Liver (tissue), 8 donors: ENCODE measurements at regions not wholly inside any gene's neighbourhood (a gene's known extent, or its start where the extent isn't known, plus 50 kb on each side); places are given as distances from the start of the nearest gene placed in this dataset.

ENCODE experiments used
- DNase-seq: peaks from one replicate; pipeline ENCODE4 v3.0.0-alpha.2; 2017; ENCODE audit warnings: low spot score
- H3K27ac ChIP-seq, 2 donors: one replicate each; pipeline ENCODE4 v1.7.0; 2013; ENCODE audit warnings: inconsistent platforms in 2 of 2, low read length in 2 of 2, control low read depth in 1 of 2, low read depth in 1 of 2, mild to moderate bottlenecking in 1 of 2
- H3K27me3 ChIP-seq, 4 donors: one replicate each; pipeline versions ENCODE4 v1.6.1 to v1.7.0; 2013; ENCODE audit warnings: low read length in 3 of 4, inconsistent platforms in 1 of 4, mild to moderate bottlenecking in 1 of 4, moderate library complexity in 1 of 4; ENCODE audit not compliant: control insufficient read depth in 4 of 4, insufficient read depth in 4 of 4
- H3K36me3 ChIP-seq, 4 donors: one replicate each; pipeline versions ENCODE4 v1.6.1 to v1.7.0; 2013; ENCODE audit warnings: low read length in 3 of 4, mild to moderate bottlenecking in 3 of 4, low read depth in 1 of 4, moderate library complexity in 1 of 4; ENCODE audit not compliant: control insufficient read depth in 4 of 4, insufficient read depth in 3 of 4
- H3K4me1 ChIP-seq, 4 donors: one replicate each; pipeline versions ENCODE4 v1.6.1 to v1.7.0; 2013; ENCODE audit warnings: low read length in 3 of 4, mild to moderate bottlenecking in 3 of 4, moderate library complexity in 1 of 4; ENCODE audit not compliant: control insufficient read depth in 4 of 4, insufficient read depth in 4 of 4
- H3K4me3 ChIP-seq, 3 donors: one replicate each; pipeline versions ENCODE4 v1.6.1 to v1.7.0; 2013; ENCODE audit warnings: low read length in 3 of 3, control low read depth in 1 of 3, low read depth in 1 of 3, mild to moderate bottlenecking in 1 of 3
- H3K9ac ChIP-seq, 2 donors: one replicate each; pipeline ENCODE4 v1.7.0; 2013; ENCODE audit warnings: low read length in 2 of 2, mild to moderate bottlenecking in 2 of 2, moderate library complexity in 2 of 2, control low read depth in 1 of 2, low read depth in 1 of 2
- H3K9me3 ChIP-seq, 4 donors: one replicate each; pipeline versions ENCODE4 v1.6.1 to v1.7.0; 2013; ENCODE audit warnings: low read length in 3 of 4; ENCODE audit not compliant: control insufficient read depth in 4 of 4
- ATF3 ChIP-seq: IDR thresholded peaks from 2 replicates; pipeline ENCODE4 v1.6.1; 2016; ENCODE audit warnings: antibody characterized with exemption
- CTCF ChIP-seq: fragments of 150-350 bp; IDR thresholded peaks from 2 replicates; pipeline ENCODE4 v1.5.1; 2017; ENCODE audit warnings: improper control_type of control experiment, low read depth, low read length; ENCODE audit not compliant: missing input control
- EGR1 ChIP-seq, 2 donors: IDR thresholded peaks; 2 replicates each; pipeline ENCODE4 v1.6.1; 2016 to 2018; ENCODE audit warnings: antibody characterized with exemption in 2 of 2, low read depth in 2 of 2
- FOXA2 ChIP-seq: IDR thresholded peaks from 2 replicates; pipeline ENCODE4 v1.6.1; 2016; ENCODE audit warnings: antibody characterized with exemption
- GABPA ChIP-seq, 2 donors: IDR thresholded peaks in 1 of 2; conservative IDR thresholded peaks in 1 of 2; 2 replicates each; pipeline ENCODE4 v1.6.1; 2016; ENCODE audit warnings: antibody characterized with exemption in 2 of 2, mild to moderate bottlenecking in 1 of 2, moderate library complexity in 1 of 2
- HNF4A ChIP-seq, 2 donors: conservative IDR thresholded peaks; 2 replicates each; pipeline ENCODE4 v1.6.1; 2016; ENCODE audit warnings: antibody characterized with exemption in 2 of 2, mild to moderate bottlenecking in 2 of 2
- HNF4G ChIP-seq: IDR thresholded peaks from 2 replicates; pipeline ENCODE4 v1.6.1; 2016; ENCODE audit warnings: antibody characterized with exemption
- JUND ChIP-seq, 2 donors: IDR thresholded peaks; 2 replicates each; pipeline ENCODE4 v1.6.1; 2016; ENCODE audit warnings: antibody characterized with exemption in 2 of 2
- NR2F2 ChIP-seq: IDR thresholded peaks from 2 replicates; pipeline ENCODE4 v1.6.1; 2016; ENCODE audit warnings: antibody characterized with exemption
- RAD21 ChIP-seq, 2 donors: IDR thresholded peaks; 2 replicates each; pipeline ENCODE4 v1.6.1; 2016; ENCODE audit warnings: antibody characterized with exemption in 2 of 2, mild to moderate bottlenecking in 2 of 2
- REST ChIP-seq: IDR thresholded peaks from 2 replicates; pipeline ENCODE4 v1.6.1; 2016; ENCODE audit warnings: antibody characterized with exemption, mild to moderate bottlenecking
- RXRA ChIP-seq, 2 donors: IDR thresholded peaks; 2 replicates each; pipeline ENCODE4 v1.6.1; 2017 to 2018; ENCODE audit warnings: antibody characterized with exemption in 2 of 2, mild to moderate bottlenecking in 1 of 2
- SP1 ChIP-seq: IDR thresholded peaks from 2 replicates; pipeline ENCODE4 v1.6.1; 2018; ENCODE audit warnings: antibody characterized with exemption, mild to moderate bottlenecking
- TAF1 ChIP-seq: conservative IDR thresholded peaks from 2 replicates; pipeline ENCODE4 v1.6.1; 2016; ENCODE audit warnings: antibody characterized with exemption, mild to moderate bottlenecking
- YY1 ChIP-seq: IDR thresholded peaks from 2 replicates; pipeline ENCODE4 v1.6.1; 2016; ENCODE audit warnings: antibody characterized with exemption, mild to moderate bottlenecking
- ZBTB33 ChIP-seq: IDR thresholded peaks from 2 replicates; pipeline ENCODE4 v1.6.1; 2016; ENCODE audit warnings: antibody characterized with exemption
- WGBS: extraction: QIAGEN DNeasy Blood & Tissue Kit; methylation state at CpG from one replicate; pipeline ENCODE4 v1.1.7; 2013; 5-methylcytosine and 5-hydroxymethylcytosine counted together
- TF ChIP-seq, protein P1 (sequence below): IDR thresholded peaks from 2 replicates; pipeline ENCODE4 v1.6.1; 2016; ENCODE audit warnings: antibody characterized with exemption
- donor health status: healthy.
- donor health status: healthy.
- donor health status: healthy.
- donor health status: healthy.
- donor health status: healthy.

- Histone ChIP-seq H3K4me1 (no peaks in the 10 kb centered on the region), H3K27ac (no peak overlapping the region), H3K9ac (no peak overlapping the region), H3K4me3 (no peak overlapping the region), H3K36me3 (no peaks in the 10 kb centered on the region), H3K27me3 (peaks cover 0 to 3% (median 0%) of the 10 kb centered on the region in 4 donors), H3K9me3 (no peaks in the 10 kb centered on the region)
- no peak for DNase-seq
- 86% methylated on average over 7 of the region's 7 CpGs for WGBS
- TF ChIP-seq ZBTB33 (no peak), CTCF (no peak), RAD21 (IDR thresholded peaks at IDR 0.05) (no peak), RXRA (IDR thresholded peaks at IDR 0.05) (no peak), GABPA (IDR thresholded peaks at IDR 0.05 in 1 of 2, conservative IDR thresholded peaks at IDR 0.05 in 1 of 2) (no peak)
Observed at GRCh38 chr2:66041902-66042657, 392.8 kb upstream of the MEIS1 start.

DNA sequence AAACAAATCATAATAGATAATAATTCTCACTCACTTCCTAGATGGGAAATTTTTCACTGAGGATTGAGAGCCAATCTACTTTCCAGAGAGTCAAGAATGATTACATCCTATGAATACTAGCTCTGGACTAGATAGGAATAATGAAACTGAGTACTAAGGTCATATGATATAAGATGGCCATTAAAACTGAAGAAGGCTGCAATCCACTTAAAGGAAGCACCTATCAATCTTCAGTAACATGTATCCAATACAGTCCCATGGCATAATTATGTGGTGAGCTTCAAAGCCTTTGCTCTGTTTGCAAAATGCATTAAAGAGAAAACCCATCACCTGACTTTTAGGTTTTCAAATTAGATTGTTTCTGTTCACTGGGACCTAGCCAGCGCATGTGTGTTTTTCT, 398.0 kb upstream of the MEIS1 start:
- Histone ChIP-seq H3K36me3 (no peaks in the 10 kb centered on the region), H3K4me3 (no peak overlapping the region), H3K9ac (no peak overlapping the region), H3K27ac (no peak overlapping the region), H3K9me3 (no peaks in the 10 kb centered on the region), H3K27me3 (peaks cover 0 to 3% (median 0%) of the 10 kb centered on the region in 4 donors), H3K4me1 (no peaks in the 10 kb centered on the region)
- TF ChIP-seq RXRA (IDR thresholded peaks at IDR 0.05): no peak
- no peak for TF ChIP-seq HNF4A (conservative IDR thresholded peaks at IDR 0.05)
- TF ChIP-seq, protein P1, sequence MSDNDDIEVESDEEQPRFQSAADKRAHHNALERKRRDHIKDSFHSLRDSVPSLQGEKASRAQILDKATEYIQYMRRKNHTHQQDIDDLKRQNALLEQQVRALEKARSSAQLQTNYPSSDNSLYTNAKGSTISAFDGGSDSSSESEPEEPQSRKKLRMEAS: no peak
- TF ChIP-seq YY1: no peak
- no peak for TF ChIP-seq SP1
- TF ChIP-seq REST: no peak
- no peak for TF ChIP-seq GABPA (IDR thresholded peaks at IDR 0.05 in 1 of 2, conservative IDR thresholded peaks at IDR 0.05 in 1 of 2)
- TF ChIP-seq TAF1: no peak
- TF ChIP-seq FOXA2: no peak
- no peak for TF ChIP-seq JUND (IDR thresholded peaks at IDR 0.05)
- no peak for TF ChIP-seq ATF3
- no peak for TF ChIP-seq RAD21 (IDR thresholded peaks at IDR 0.05)
- TF ChIP-seq EGR1 (IDR thresholded peaks at IDR 0.05; ENCODE audit: low read depth in 2 of 2): no peak
- TF ChIP-seq HNF4G: no peak
- no peak for TF ChIP-seq NR2F2
- 95% methylated on average over 1 of the region's 1 CpG for WGBS
- no peak for DNase-seq
